Stimulated activated effector memory CD8-positive, alpha-beta T cell treated with anti-CD3 and anti-CD28 coated beads, Interleukin-12 subunit alpha, Interleukin-12 subunit beta, amount 100 ng/mL, for 72 hours (primary cell): ENCODE measurements at regions not wholly inside any gene's neighbourhood (a gene's known extent, or its start where the extent isn't known, plus 50 kb on each side); places are given as distances from the start of the nearest gene placed in this dataset.

ENCODE experiments used
- ATAC-seq: fragments of 150-1000 bp; cut with Tn5 transposase; 2 replicates; pipeline ENCODE4 v1.10.0; 2021
- DNase-seq, 2 donors: peaks; one replicate each; pipeline ENCODE4 v3.0.0; 2021 to 2022; ENCODE audit warnings: low spot score in 2 of 2
- H3K27ac Mint-ChIP-seq: one replicate; pipeline ENCODE4 v1.8.0; 2022; ENCODE audit warnings: mild to moderate bottlenecking, mixed read lengths
- H3K36me3 Mint-ChIP-seq: one replicate; pipeline ENCODE4 v1.8.0; 2022; ENCODE audit warnings: mild to moderate bottlenecking, mixed read lengths
- H3K4me1 Mint-ChIP-seq: one replicate; pipeline ENCODE4 v1.8.0; 2022; ENCODE audit warnings: mixed read lengths
- H3K4me3 Mint-ChIP-seq: one replicate; pipeline ENCODE4 v1.8.0; 2022; ENCODE audit warnings: mild to moderate bottlenecking, mixed read lengths
- H3K9me3 Mint-ChIP-seq: one replicate; pipeline ENCODE4 v1.8.0; 2022; ENCODE audit warnings: mixed read lengths

DNA sequence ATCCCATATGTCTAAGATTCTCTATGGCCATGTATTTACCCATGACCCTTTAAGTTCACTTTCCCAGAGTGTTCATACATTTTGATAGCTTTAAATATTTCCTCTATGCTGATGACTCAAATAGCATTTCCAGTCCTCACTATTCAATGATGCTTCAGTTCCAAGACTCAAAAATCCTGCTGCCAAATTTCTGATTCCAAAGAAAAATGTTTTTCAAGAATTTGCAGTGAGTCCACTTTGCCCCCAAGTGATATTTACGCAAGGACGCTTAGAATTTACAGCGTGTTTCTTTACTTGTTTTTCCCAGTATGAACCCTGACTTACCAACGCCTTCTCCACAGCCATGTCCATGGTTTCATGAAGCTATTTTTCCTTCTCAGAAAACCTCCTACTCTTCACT, 127.9 kb upstream of the PCDH18 start:
- H3K4me1 Mint-ChIP-seq = no peaks in the 10 kb centered on the region
- H3K4me3 Mint-ChIP-seq = no peak overlapping the region
- H3K9me3 Mint-ChIP-seq = peaks cover 25% of the 10 kb centered on the region
- no peaks in the 10 kb centered on the region for H3K36me3 Mint-ChIP-seq
- H3K27ac Mint-ChIP-seq = no peak overlapping the region
- DNase-seq (no peak), ATAC-seq (no peak)

DNA sequence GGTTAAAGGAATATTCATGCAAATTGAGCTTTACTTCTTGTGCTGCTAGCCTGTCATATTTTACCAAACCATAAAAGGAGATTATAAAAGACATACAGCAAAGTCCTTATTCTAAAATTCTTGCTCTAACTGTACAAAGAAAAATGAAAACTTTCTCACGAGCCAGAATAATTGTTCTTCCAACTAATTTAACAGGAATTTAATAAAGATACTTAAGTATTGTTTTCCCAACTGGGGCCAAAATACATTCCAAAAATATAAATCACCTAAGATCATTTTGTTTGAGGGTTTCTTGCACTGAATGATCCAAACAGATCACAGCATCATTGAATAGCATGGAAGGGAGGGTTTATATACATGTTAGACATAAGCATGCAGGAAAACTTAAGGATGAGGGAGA, 127.1 kb upstream of the PCDH18 start:
- ATAC-seq (no peak), DNase-seq (no peak)
- no peak overlapping the region for H3K4me3 Mint-ChIP-seq
- H3K4me1 Mint-ChIP-seq = no peaks in the 10 kb centered on the region
- peaks cover 22% of the 10 kb centered on the region for H3K9me3 Mint-ChIP-seq
- no peaks in the 10 kb centered on the region for H3K36me3 Mint-ChIP-seq
- no peak overlapping the region for H3K27ac Mint-ChIP-seq

DNA sequence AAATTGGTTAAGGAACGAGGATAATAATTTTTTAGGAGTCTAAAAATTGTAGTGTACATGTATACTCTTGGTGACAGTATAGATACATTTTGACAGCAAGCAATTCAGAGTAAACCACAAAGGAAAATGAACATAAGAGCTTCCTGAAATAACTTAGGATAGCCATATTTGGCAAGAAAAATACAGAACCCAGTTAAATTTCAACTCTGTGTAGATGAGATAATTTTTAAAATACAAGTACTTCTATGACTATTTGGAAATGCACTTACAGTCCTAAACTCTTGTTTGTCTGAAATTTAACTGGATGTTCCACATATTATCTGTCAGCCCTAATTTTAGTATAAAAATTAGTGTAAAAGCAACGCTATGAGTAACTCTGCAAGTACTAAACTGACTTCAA, 124.4 kb upstream of the PCDH18 start:
- H3K9me3 Mint-ChIP-seq = peaks cover 19% of the 10 kb centered on the region
- DNase-seq (no peak), ATAC-seq (no peak)
- H3K27ac Mint-ChIP-seq = no peak overlapping the region
- H3K36me3 Mint-ChIP-seq = no peaks in the 10 kb centered on the region
- H3K4me3 Mint-ChIP-seq = no peak overlapping the region
- no peaks in the 10 kb centered on the region for H3K4me1 Mint-ChIP-seq

DNA sequence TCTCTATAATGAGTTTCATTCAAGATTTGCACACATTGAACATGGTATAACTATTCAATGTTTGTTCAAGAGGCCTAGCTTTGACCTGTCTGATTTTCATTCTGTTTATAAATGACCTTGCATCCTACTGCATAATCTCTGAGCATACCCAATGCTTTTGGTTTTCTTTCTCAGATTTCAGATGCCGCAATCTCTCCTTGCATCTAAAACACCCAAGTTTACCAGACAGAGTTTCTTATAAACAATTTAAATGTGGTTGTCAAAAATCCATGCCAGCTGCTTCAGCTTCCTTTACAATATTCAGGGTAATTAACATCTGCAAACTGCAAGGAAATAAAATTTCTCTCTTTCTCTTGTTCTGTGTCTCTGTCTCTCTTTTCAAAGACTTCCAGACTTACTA, 123.0 kb upstream of the PCDH18 start:
- no peak overlapping the region for H3K27ac Mint-ChIP-seq
- H3K4me1 Mint-ChIP-seq = no peaks in the 10 kb centered on the region
- H3K4me3 Mint-ChIP-seq = no peak overlapping the region
- H3K9me3 Mint-ChIP-seq = peaks cover 22% of the 10 kb centered on the region
- ATAC-seq (no peak), DNase-seq (no peak)
- H3K36me3 Mint-ChIP-seq = no peaks in the 10 kb centered on the region

DNA sequence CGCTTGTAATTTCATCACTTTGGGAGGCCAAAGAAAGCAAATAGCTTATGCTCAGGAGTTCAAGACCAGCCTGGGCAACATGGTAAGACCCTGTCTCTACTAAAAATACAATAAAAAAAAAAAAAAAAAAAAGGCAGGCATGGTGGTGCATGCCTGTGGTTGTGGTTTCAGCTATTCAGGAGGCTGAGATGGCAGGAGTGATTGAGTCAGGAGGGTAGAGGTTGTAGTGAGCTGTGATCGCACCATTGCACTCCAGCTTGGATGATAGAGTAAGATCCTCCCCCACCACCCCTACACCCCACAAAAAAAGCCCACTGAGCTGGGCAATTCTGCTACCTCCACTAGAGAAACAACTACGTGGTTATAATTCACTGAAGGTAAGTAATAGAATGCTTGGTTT, 118.8 kb upstream of the PCDH18 start:
- Mint-ChIP-seq H3K36me3 (no peaks in the 10 kb centered on the region), H3K4me1 (no peaks in the 10 kb centered on the region), H3K4me3 (no peak overlapping the region), H3K9me3 (peaks cover 10% of the 10 kb centered on the region), H3K27ac (no peak overlapping the region)
- DNase-seq (no peak), ATAC-seq (no peak)

DNA sequence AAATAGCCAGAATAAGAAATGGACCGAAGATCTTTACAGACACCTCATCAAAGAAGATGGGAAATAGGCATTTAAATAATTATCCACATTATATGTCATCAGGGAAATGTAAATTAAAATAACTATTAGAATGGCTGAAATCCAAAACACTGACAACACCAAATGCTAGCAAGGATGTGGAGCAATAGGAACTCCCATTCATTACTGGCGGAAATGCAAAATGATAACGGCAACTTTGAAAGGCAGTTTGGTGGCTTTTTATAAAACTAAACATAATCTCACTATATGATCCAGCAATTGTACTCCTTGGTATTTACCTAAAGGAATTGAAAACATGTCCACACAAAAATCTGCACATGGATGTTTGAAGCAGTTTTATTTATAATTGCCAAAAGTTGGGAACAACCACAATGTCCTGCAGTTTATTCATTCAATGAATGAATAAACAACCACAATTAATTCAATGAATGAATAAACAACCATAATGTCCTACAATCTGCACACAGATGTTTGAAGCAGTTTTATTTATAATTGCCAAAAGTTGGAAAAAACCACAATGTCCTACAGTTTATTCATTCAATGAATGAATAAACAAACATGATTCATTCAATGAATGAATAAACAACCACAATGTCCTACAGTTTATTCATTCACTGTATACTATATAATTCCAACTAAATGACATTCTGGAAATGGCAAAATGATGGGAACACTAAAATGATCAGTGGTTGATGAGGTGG, 117.6 kb upstream of the PCDH18 start:
- ATAC-seq (no peak), DNase-seq (no peak)
- no peak overlapping the region for H3K4me3 Mint-ChIP-seq
- H3K4me1 Mint-ChIP-seq = no peaks in the 10 kb centered on the region
- no peaks in the 10 kb centered on the region for H3K36me3 Mint-ChIP-seq
- peaks cover 5% of the 10 kb centered on the region for H3K9me3 Mint-ChIP-seq
- H3K27ac Mint-ChIP-seq = no peak overlapping the region

DNA sequence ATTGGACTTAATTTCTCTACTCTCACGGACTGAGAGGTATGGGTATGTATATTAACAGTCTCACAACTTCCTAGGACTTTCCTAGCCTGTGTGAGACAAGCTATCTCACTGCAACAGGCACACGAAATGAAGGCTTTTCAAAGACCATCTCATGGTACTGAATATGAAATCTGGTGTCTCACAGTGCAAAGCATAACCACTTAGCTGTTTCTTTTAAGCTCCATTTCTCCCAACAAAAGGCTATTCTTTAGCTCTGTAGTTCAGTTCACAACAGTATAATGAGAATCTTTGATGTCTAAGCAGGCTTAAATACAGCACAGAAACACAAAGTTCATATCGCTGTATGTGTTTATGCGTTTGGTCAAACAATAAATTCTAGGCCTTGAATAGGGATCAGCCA, 116.2 kb upstream of the PCDH18 start:
- DNase-seq (no peak), ATAC-seq (no peak)
- peaks cover 8% of the 10 kb centered on the region for H3K9me3 Mint-ChIP-seq
- no peaks in the 10 kb centered on the region for H3K36me3 Mint-ChIP-seq
- H3K4me1 Mint-ChIP-seq = no peaks in the 10 kb centered on the region
- H3K4me3 Mint-ChIP-seq = no peak overlapping the region
- no peak overlapping the region for H3K27ac Mint-ChIP-seq

DNA sequence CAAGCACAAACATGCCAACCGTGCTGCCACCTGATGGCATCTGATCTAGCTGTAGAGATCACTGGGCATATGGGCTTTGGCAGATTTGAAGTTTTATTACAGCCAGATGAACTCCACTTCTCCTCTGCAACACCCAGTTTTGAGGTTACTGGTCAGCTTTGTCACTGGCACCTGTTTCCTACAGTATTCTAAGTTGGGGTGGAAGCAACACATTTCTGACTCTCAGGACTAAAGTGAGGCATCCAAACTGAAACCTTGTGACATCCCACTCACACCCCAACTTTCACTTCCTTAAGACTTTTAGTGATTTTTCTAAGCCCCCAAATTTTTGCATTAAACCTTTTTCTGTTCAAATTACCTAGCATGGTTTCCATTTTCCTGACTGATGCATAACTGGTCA, 115.1 kb upstream of the PCDH18 start:
- no peaks in the 10 kb centered on the region for H3K36me3 Mint-ChIP-seq
- peaks cover 9% of the 10 kb centered on the region for H3K9me3 Mint-ChIP-seq
- no peak for DNase-seq
- no peak for ATAC-seq
- no peak overlapping the region for H3K27ac Mint-ChIP-seq
- no peaks in the 10 kb centered on the region for H3K4me1 Mint-ChIP-seq
- H3K4me3 Mint-ChIP-seq = no peak overlapping the region

DNA sequence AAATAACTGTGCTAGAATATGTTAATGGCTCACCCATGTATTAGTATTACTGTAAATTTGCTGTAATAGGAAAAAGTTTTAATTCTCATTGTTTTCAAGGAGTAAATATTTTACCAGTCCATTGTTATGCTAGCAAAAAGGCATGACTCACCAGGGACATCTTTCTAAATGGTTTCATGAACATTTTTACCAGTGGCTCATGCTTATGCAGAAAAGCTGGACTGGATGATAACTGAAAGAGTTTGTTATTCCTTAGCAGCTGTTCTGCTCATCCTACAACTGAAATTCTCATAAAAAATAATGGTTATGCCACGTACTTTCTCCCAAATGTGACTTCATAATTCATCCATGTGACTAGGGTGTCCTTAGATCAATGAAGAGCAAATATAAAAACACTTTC, 111.9 kb upstream of the PCDH18 start:
- no peaks in the 10 kb centered on the region for H3K36me3 Mint-ChIP-seq
- no peak overlapping the region for H3K27ac Mint-ChIP-seq
- no peaks in the 10 kb centered on the region for H3K4me1 Mint-ChIP-seq
- H3K4me3 Mint-ChIP-seq = no peak overlapping the region
- DNase-seq (no peak), ATAC-seq (no peak)
- H3K9me3 Mint-ChIP-seq = peaks cover 8% of the 10 kb centered on the region

DNA sequence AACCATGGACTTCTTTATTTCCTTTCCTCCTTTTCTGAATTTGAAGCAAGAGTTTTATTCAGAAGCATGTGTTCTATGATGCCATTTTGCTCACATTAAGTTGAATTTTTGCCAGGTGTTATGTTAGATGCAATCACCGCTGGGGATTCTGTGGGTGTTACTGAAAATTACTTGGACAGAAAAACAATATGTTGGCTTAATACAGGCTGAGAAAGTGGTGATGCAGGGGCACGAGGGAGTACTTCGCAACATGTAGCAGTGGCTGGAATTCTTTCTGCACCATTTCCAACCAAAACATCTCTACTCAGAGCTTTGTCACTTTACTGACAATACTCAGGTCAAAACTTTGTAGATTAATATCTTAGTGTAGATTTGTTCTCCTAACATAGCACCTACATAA, 109.2 kb upstream of the PCDH18 start:
- Mint-ChIP-seq H3K27ac (no peak overlapping the region), H3K4me3 (no peak overlapping the region), H3K9me3 (peaks cover 11% of the 10 kb centered on the region), H3K4me1 (no peaks in the 10 kb centered on the region), H3K36me3 (no peaks in the 10 kb centered on the region)
- no peak for DNase-seq
- ATAC-seq = no peak

DNA sequence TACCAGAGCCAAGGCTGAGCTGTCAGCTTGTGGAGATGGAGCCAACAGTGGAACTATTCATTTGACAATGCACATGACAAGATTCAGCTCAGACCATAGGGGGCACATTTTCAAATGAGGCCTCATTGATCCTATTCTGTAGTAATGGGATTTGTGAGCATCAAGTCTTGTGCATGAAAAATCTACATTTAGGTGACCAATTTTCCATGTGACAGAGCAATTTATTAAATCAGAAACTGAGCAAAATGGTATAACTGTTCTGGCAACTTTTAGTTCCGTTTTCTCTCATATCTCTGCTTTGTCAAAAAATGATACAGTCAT, 108.5 kb upstream of the PCDH18 start:
- H3K9me3 Mint-ChIP-seq = peaks cover 11% of the 10 kb centered on the region
- H3K4me1 Mint-ChIP-seq = no peaks in the 10 kb centered on the region
- ATAC-seq (no peak), DNase-seq (no peak)
- no peaks in the 10 kb centered on the region for H3K36me3 Mint-ChIP-seq
- no peak overlapping the region for H3K4me3 Mint-ChIP-seq
- H3K27ac Mint-ChIP-seq = no peak overlapping the region

DNA sequence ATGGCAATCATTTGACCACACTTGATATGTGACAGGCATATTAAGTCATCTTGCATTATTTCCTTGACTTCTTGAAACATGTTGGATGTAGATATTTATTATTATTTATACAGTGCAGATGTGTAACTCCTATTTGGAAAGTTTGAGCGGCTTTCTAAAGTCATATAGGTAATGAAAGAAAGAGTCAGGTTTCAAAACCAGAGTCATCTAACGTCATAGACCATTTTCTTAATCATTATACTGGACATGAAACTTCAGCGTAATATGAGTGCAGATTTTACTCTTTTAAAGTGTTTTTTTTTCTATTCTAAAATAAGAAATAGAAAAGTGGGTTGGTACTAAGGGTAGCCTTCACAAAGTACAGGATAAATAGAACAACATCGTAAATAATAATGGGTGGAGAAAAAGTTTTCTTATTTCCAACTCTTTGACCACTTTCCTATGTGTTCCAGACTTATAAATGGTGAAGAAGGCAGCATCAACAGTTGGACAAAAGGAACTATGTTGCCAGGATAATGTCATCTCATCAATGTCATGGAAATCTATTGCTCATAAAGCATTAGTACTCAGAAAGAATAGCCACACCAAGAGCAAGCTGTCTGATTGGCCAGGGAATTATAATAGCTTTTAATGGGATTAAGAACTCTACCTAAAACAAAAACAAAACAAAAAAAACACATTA, 108.0 kb upstream of the PCDH18 start:
- Mint-ChIP-seq H3K36me3 (no peaks in the 10 kb centered on the region), H3K27ac (no peak overlapping the region), H3K4me1 (no peaks in the 10 kb centered on the region), H3K4me3 (no peak overlapping the region), H3K9me3 (peaks cover 12% of the 10 kb centered on the region)
- DNase-seq = no peak
- ATAC-seq = no peak

DNA sequence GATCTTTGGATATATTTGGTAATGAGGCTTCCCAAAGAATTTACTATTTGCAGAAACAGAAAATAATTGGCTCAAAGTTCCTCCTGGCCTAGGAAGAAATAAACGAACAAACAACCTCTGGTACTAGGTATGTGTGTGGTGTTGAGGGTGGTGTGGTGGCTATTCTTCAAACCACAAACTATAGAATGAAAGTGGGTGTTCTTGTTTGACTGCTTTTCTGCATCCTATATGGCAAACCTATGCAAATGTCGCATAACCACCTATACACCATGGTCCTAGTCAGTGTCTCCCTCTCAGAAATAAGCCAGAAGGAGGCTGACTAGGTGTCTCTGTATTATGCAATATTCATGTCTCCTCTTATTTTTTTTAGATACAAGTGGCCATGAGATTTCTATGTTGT, 106.6 kb upstream of the PCDH18 start:
- DNase-seq (no peak), ATAC-seq (no peak)
- no peak overlapping the region for H3K27ac Mint-ChIP-seq
- no peaks in the 10 kb centered on the region for H3K4me1 Mint-ChIP-seq
- H3K36me3 Mint-ChIP-seq = no peaks in the 10 kb centered on the region
- peaks cover 11% of the 10 kb centered on the region for H3K9me3 Mint-ChIP-seq
- no peak overlapping the region for H3K4me3 Mint-ChIP-seq

DNA sequence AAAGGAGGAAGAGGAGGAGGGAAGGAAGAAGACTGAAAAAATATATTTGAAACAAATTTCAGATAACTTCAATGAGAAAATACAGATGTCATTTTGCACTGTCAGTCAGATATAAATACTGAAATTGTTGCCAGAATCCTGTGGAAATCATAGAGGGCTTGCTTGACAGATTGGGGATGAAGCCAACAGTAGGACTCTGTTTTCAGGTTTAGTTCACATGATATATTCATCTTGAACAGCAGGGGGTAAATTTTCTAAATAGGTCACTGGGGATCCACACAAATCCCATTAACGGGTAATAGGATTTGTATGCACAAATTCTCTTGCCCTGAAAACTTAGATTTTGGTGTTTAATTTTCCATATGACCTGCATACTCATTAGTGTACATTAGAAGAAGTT, 103.3 kb upstream of the PCDH18 start:
- DNase-seq (no peak), ATAC-seq (no peak)
- Mint-ChIP-seq H3K9me3 (peaks cover 11% of the 10 kb centered on the region), H3K36me3 (no peaks in the 10 kb centered on the region), H3K4me3 (no peak overlapping the region), H3K4me1 (no peaks in the 10 kb centered on the region), H3K27ac (no peak overlapping the region)

DNA sequence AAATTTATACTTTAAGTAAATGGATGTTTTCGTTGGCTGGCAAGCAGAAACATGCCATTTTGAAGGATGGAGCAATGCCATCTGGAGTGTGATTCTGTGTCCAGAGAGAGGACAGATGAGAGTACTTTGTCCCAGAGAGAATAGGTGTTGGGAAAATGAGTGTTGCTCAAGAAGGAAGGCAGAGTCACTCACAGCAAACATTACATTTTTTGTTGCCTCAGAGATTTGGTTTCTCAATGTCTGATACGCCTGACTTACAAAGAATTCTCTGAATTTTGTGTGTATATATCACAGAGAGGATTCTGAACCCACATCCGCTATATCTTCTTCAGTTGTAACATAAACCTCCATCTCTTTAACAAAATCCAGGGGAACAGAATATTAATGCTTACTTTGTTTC, 102.8 kb upstream of the PCDH18 start:
- Mint-ChIP-seq H3K4me3 (no peak overlapping the region), H3K9me3 (peaks cover 11% of the 10 kb centered on the region), H3K36me3 (no peaks in the 10 kb centered on the region), H3K4me1 (no peaks in the 10 kb centered on the region), H3K27ac (no peak overlapping the region)
- ATAC-seq (no peak), DNase-seq (no peak)

DNA sequence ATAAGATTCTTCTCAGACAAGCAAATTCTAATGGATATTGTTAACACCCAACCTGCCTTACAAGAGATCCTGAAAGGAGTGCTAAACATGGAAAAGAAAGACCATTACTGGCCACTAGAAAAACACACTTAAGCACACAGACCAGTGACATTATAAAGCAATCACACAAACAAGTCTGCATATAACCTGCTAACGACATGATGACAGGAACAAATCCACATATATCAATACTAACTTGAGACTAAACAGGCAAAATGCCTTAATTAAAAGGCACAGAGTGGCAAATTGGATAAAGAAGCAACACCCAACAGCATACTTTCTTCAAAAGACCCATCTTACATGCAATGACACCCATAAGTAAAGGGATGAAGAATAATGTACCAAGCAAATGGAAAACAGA, 100.5 kb upstream of the PCDH18 start:
- no peak for ATAC-seq
- no peak overlapping the region for H3K27ac Mint-ChIP-seq
- no peaks in the 10 kb centered on the region for H3K4me1 Mint-ChIP-seq
- no peak for DNase-seq
- H3K36me3 Mint-ChIP-seq = no peaks in the 10 kb centered on the region
- H3K4me3 Mint-ChIP-seq = no peak overlapping the region
- H3K9me3 Mint-ChIP-seq = peaks cover 12% of the 10 kb centered on the region
